Mesenchymal stem cell (in vitro differentiated cells and primary cell): ENCODE measurements at regions not wholly inside any gene's neighbourhood (a gene's known extent, or its start where the extent isn't known, plus 50 kb on each side); places are given as distances from the start of the nearest gene placed in this dataset.

ENCODE experiments used
- DNase-seq: peaks from one replicate; pipeline ENCODE4 v3.0.0-alpha.2; 2013
- H2AFZ ChIP-seq: one replicate; pipeline ENCODE4 v1.6.1; 2013; ENCODE audit warnings: low read depth, mild to moderate bottlenecking, control low read depth, inconsistent platforms, low read length, moderate library complexity
- H2AK5ac ChIP-seq: 2 replicates; pipeline ENCODE4 v1.6.1; 2013; ENCODE audit warnings: low read length, moderate library complexity, mild to moderate bottlenecking, inconsistent platforms; ENCODE audit not compliant: severe bottlenecking
- H2BK120ac ChIP-seq: one replicate; pipeline ENCODE4 v1.6.1; 2013; ENCODE audit warnings: low read depth, mild to moderate bottlenecking, inconsistent platforms, low read length, moderate library complexity
- H2BK12ac ChIP-seq, 2 experiments: one replicate each; pipeline ENCODE4 v1.6.1; 2013; ENCODE audit warnings: inconsistent platforms in 2 of 2, low read length in 2 of 2, mild to moderate bottlenecking in 2 of 2, moderate library complexity in 2 of 2, control low read depth in 1 of 2
- H2BK15ac ChIP-seq: one replicate; pipeline ENCODE4 v1.6.1; 2013; ENCODE audit warnings: mild to moderate bottlenecking, low read depth, inconsistent platforms; ENCODE audit not compliant: poor library complexity, severe bottlenecking
- H2BK5ac ChIP-seq: 2 replicates; pipeline ENCODE4 v1.6.1; 2013; ENCODE audit warnings: low read depth, mild to moderate bottlenecking, low read length, control low read depth, inconsistent platforms; ENCODE audit not compliant: poor library complexity, severe bottlenecking
- H3K14ac ChIP-seq, 2 experiments: one replicate each; pipeline ENCODE4 v1.6.1; 2013; ENCODE audit warnings: inconsistent platforms in 2 of 2, low read length in 2 of 2, control low read depth in 1 of 2, mild to moderate bottlenecking in 1 of 2, moderate library complexity in 1 of 2
- H3K18ac ChIP-seq, 2 experiments: one replicate each; pipeline ENCODE4 v1.6.1; 2013; ENCODE audit warnings: inconsistent platforms in 2 of 2, low read length in 2 of 2, control low read depth in 1 of 2, low read depth in 1 of 2, mild to moderate bottlenecking in 1 of 2
- H3K23ac ChIP-seq, 2 experiments: one replicate each; pipeline ENCODE4 v1.6.1; 2013; ENCODE audit warnings: inconsistent platforms in 2 of 2, low read length in 2 of 2, mild to moderate bottlenecking in 2 of 2, moderate library complexity in 2 of 2, control low read depth in 1 of 2
- H3K27ac ChIP-seq: 2 replicates; pipeline ENCODE4 v1.5.1; 2013; ENCODE audit warnings: mild to moderate bottlenecking, moderate library complexity, low read length, control low read depth, inconsistent platforms; ENCODE audit not compliant: poor library complexity, severe bottlenecking
- H3K27me3 ChIP-seq, 2 experiments: 2 replicates each; pipeline versions ENCODE4 v1.6.1 to v1.7.0; 2013; ENCODE audit warnings: low read length in 2 of 2, mild to moderate bottlenecking in 2 of 2, moderate library complexity in 2 of 2, control low read depth in 1 of 2, inconsistent platforms in 1 of 2; ENCODE audit not compliant: control insufficient read depth in 1 of 2, insufficient read depth in 1 of 2
- H3K36me3 ChIP-seq, 2 experiments: 2 replicates each; pipeline versions ENCODE4 v1.6.1 to v1.7.0; 2013; ENCODE audit warnings: low read length in 2 of 2, control low read depth in 1 of 2, inconsistent platforms in 1 of 2, low read depth in 1 of 2, mild to moderate bottlenecking in 1 of 2; ENCODE audit not compliant: insufficient read depth in 2 of 2, control insufficient read depth in 1 of 2
- H3K4ac ChIP-seq, 2 experiments: one replicate each; pipeline ENCODE4 v1.6.1; 2013; ENCODE audit warnings: inconsistent platforms in 2 of 2, low read length in 2 of 2, mild to moderate bottlenecking in 2 of 2, moderate library complexity in 2 of 2, control low read depth in 1 of 2, low read depth in 1 of 2
- H3K4me1 ChIP-seq: 2 replicates; pipeline ENCODE4 v1.6.1; 2013; ENCODE audit warnings: low read depth, low read length, control low read depth; ENCODE audit not compliant: control insufficient read depth, insufficient read depth
- H3K4me2 ChIP-seq: 2 replicates; pipeline ENCODE4 v1.6.1; 2013; ENCODE audit warnings: low read length, mild to moderate bottlenecking, inconsistent platforms; ENCODE audit not compliant: poor library complexity, severe bottlenecking
- H3K4me3 ChIP-seq, 2 experiments: 2 replicates each; pipeline versions ENCODE4 v1.5.1 to v1.7.0; 2013; ENCODE audit warnings: low read length in 2 of 2, mild to moderate bottlenecking in 2 of 2, control low read depth in 1 of 2, low read depth in 1 of 2; ENCODE audit not compliant: insufficient read depth in 1 of 2
- H3K79me1 ChIP-seq: replicated peaks from 2 replicates; pipeline ENCODE4 v1.6.1; 2013; ENCODE audit warnings: mild to moderate bottlenecking, control low read depth, low read length, inconsistent platforms; ENCODE audit not compliant: poor library complexity, severe bottlenecking
- H3K9ac ChIP-seq: 2 replicates; pipeline ENCODE4 v1.7.0; 2013; ENCODE audit warnings: mild to moderate bottlenecking, low read length, moderate library complexity
- H3K9me3 ChIP-seq: 2 replicates; pipeline ENCODE4 v1.7.0; 2013; ENCODE audit warnings: mild to moderate bottlenecking, low read length; ENCODE audit not compliant: control insufficient read depth
- H4K8ac ChIP-seq: one replicate; pipeline ENCODE4 v1.6.1; 2013; ENCODE audit warnings: inconsistent platforms, mild to moderate bottlenecking, low read length, moderate library complexity
- H4K91ac ChIP-seq: one replicate; pipeline ENCODE4 v1.6.1; 2013; ENCODE audit warnings: mild to moderate bottlenecking, low read length, inconsistent platforms
- WGBS: methylation state at CpG from one replicate; pipeline ENCODE4 v1.1.7; 2013; ENCODE audit warnings: mixed read lengths; 5-methylcytosine and 5-hydroxymethylcytosine counted together

DNA sequence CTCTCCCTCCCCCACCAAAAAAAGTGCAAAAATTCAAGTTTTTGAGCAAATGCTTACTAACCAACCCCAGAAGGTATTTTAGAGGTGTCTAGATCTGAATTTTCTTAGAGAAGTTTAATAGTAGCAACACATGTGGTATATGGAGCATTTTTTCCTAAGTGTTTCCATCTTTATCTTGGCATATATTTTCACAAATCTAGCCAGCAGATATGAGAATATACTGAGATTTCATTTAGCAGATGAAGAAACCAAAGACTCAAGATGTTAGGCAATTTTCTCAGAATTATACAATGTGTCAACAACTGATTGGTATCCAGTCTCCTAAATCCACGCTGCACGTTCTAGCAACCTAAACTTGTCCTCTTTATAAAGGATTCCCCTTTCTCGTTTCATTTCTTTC lies 245.5 kb upstream of the CXXC4 start:
- Histone ChIP-seq H3K14ac (no peak overlapping the region), H3K79me1 (no peaks in the 10 kb centered on the region), H3K4me1 (no peaks in the 10 kb centered on the region), H3K9me3 (no peaks in the 10 kb centered on the region), H3K27ac (no peak overlapping the region), H3K9ac (no peak overlapping the region), H2BK120ac (no peak overlapping the region), H2BK12ac (no peak overlapping the region), H2AFZ (no peak overlapping the region), H3K4ac (no peak overlapping the region), H2AK5ac (no peak overlapping the region), H2BK5ac (no peak overlapping the region), H4K91ac (no peak overlapping the region), H3K27me3 (no peaks in the 10 kb centered on the region), H3K4me3 (no peak overlapping the region), H3K23ac (no peak overlapping the region), H3K36me3 (no peaks in the 10 kb centered on the region), H4K8ac (no peak overlapping the region), H2BK15ac (no peak overlapping the region), H3K4me2 (no peak overlapping the region), H3K18ac (no peak overlapping the region)
- DNase-seq = no peak
- 86% methylated on average over 2 of the region's 3 CpGs for WGBS

DNA sequence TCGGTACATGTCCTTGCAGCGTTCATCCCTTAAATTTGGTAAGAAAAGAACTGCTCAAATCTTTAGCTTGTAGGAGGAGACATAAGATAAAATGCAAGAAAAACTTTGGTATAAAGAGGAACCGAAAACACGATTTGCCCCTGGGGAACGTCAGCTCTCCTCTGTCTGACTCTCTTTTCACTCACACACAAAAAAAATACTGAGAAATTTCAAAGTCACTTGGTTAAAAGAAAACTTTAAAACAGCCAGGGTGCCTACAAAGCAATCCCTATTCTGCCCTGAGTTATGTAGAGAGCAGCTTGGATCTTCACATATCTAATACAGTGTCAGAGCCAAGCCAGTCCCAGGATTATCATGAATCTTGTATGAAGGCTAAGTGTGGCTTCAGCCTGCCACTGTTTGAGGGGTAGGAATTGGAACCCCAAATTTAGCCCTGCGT lies 248.5 kb upstream of the CXXC4 start:
- no peak overlapping the region for H4K8ac ChIP-seq
- H3K14ac ChIP-seq = no peak overlapping the region
- no peak overlapping the region for H3K9ac ChIP-seq
- H2BK15ac ChIP-seq = no peak overlapping the region
- no peak overlapping the region for H3K4me3 ChIP-seq
- no peaks in the 10 kb centered on the region for H3K36me3 ChIP-seq
- 89% methylated on average over 5 of the region's 6 CpGs for WGBS
- no peak overlapping the region for H2AK5ac ChIP-seq
- H2BK5ac ChIP-seq = no peak overlapping the region
- H3K79me1 ChIP-seq = no peaks in the 10 kb centered on the region
- no peak overlapping the region for H3K27ac ChIP-seq
- H3K4me2 ChIP-seq = no peak overlapping the region
- no peak overlapping the region for H2BK12ac ChIP-seq
- no peak overlapping the region for H3K18ac ChIP-seq
- no peak overlapping the region for H2AFZ ChIP-seq
- no peaks in the 10 kb centered on the region for H3K4me1 ChIP-seq
- H2BK120ac ChIP-seq = no peak overlapping the region
- H3K23ac ChIP-seq = no peak overlapping the region
- no peaks in the 10 kb centered on the region for H3K27me3 ChIP-seq
- no peaks in the 10 kb centered on the region for H3K9me3 ChIP-seq
- DNase-seq = no peak
- H3K4ac ChIP-seq = no peak overlapping the region
- no peak overlapping the region for H4K91ac ChIP-seq

DNA sequence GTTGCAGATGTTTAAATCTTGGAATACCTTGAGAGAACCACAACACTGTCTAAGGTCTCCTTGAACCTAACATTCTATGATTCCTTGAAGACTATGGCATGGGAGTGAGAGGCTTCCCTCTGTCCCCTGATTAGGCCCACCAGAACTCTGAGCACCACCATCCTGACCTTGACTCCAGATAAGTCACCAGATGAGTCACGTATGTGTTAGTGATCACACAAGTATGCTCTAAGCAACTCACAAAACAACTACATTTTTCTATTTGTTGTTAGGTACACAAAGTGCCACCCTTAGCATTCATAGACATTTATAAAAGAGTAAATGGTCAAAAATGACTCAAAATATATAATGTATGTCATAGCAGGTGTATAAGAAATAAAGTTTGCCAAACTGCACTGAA lies 252.9 kb upstream of the CXXC4 start:
- H3K18ac ChIP-seq = no peak overlapping the region

DNA sequence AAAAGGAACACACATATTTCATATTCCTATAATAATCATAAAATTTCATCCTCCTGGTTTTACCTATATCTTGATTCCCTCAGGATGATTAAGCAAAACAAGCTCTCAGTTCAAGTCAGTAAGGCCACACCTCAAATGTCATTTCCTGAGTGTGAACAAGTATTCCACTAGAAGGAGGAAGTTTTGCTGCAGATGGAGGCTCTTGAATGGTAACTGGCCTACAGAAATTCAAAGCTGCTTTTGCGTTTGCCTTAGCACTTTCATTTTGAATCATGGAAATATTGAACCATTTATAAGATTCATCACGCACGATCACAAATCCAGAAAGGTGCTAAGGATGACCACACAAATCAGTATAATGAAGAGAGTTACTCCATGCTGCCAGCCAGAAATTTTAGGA lies 254.4 kb upstream of the CXXC4 start:
- WGBS = no CpG with 5 or more reads among the region's 3 CpGs
- H3K27ac ChIP-seq = no peak overlapping the region
- H2AK5ac ChIP-seq = no peak overlapping the region
- no peak overlapping the region for H2BK120ac ChIP-seq
- no peak overlapping the region for H2BK5ac ChIP-seq
- no peaks in the 10 kb centered on the region for H3K27me3 ChIP-seq
- no peak overlapping the region for H3K14ac ChIP-seq
- no peak overlapping the region for H4K8ac ChIP-seq
- H3K4me2 ChIP-seq = no peak overlapping the region
- H3K4me1 ChIP-seq = no peaks in the 10 kb centered on the region
- H3K4ac ChIP-seq = no peak overlapping the region
- no peaks in the 10 kb centered on the region for H3K79me1 ChIP-seq
- H2BK12ac ChIP-seq = no peak overlapping the region
- H3K23ac ChIP-seq = no peak overlapping the region
- H3K4me3 ChIP-seq = no peak overlapping the region
- no peak overlapping the region for H2AFZ ChIP-seq
- no peak overlapping the region for H3K9ac ChIP-seq
- H3K18ac ChIP-seq = no peak overlapping the region
- DNase-seq = no peak
- no peaks in the 10 kb centered on the region for H3K9me3 ChIP-seq
- no peak overlapping the region for H4K91ac ChIP-seq
- H2BK15ac ChIP-seq = no peak overlapping the region
- H3K36me3 ChIP-seq = no peaks in the 10 kb centered on the region

More for the DNA sequence above, 252.9 kb upstream of the CXXC4 start:
- Histone ChIP-seq H4K8ac (no peak overlapping the region), H3K9me3 (no peaks in the 10 kb centered on the region), H2AK5ac (no peak overlapping the region), H3K4me2 (no peak overlapping the region), H2BK12ac (no peak overlapping the region), H3K4ac (no peak overlapping the region), H3K23ac (no peak overlapping the region), H4K91ac (no peak overlapping the region), H3K27me3 (no peaks in the 10 kb centered on the region), H3K4me3 (no peak overlapping the region), H2BK5ac (no peak overlapping the region), H3K9ac (no peak overlapping the region), H3K79me1 (no peaks in the 10 kb centered on the region), H2BK120ac (no peak overlapping the region), H3K14ac (no peak overlapping the region), H2AFZ (no peak overlapping the region), H3K36me3 (no peaks in the 10 kb centered on the region), H2BK15ac (no peak overlapping the region), H3K27ac (no peak overlapping the region), H3K4me1 (no peaks in the 10 kb centered on the region)
- DNase-seq = peak; percentile 11
- WGBS = no CpG with 5 or more reads among the region's 1 CpG
